ENCODE measurements at regions not wholly inside any gene's neighbourhood (a gene's known extent, or its start where the extent isn't known, plus 50 kb on each side); places are given as distances from the start of the nearest gene placed in this dataset.

DNA sequence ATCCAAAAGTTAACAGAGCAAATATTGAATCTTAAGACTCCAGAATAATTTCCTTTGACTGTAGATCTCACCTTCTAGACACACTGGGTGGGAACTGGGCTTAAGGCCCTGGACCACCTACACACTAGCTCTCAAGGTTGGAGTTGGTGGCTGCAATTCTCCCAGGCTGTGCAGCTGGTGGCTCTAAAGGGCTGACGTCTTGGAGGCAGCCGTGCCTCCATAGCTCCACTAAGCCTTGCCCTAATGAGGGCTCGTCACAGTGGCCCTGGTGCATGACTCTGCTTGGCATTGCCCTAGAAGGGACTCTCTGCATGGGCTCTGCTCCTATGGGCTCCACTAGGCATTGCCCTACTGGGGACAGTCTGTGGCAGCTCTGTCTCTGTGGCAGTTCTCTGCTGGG lies 1005.2 kb downstream of the CCSER2 start:
- no peaks in the 10 kb centered on the region for H3K23me2 ChIP-seq (ENCODE audit: insufficient read length, low read depth, low read length, poor library complexity, severe bottlenecking)
- H3K9me3 Mint-ChIP-seq = peaks cover 4 to 13% of the 10 kb centered on the region in 2 experiments; a peak in 3 of 5 replicates
- TF ChIP-seq, protein P1, sequence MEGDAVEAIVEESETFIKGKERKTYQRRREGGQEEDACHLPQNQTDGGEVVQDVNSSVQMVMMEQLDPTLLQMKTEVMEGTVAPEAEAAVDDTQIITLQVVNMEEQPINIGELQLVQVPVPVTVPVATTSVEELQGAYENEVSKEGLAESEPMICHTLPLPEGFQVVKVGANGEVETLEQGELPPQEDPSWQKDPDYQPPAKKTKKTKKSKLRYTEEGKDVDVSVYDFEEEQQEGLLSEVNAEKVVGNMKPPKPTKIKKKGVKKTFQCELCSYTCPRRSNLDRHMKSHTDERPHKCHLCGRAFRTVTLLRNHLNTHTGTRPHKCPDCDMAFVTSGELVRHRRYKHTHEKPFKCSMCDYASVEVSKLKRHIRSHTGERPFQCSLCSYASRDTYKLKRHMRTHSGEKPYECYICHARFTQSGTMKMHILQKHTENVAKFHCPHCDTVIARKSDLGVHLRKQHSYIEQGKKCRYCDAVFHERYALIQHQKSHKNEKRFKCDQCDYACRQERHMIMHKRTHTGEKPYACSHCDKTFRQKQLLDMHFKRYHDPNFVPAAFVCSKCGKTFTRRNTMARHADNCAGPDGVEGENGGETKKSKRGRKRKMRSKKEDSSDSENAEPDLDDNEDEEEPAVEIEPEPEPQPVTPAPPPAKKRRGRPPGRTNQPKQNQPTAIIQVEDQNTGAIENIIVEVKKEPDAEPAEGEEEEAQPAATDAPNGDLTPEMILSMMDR (conservative IDR thresholded peaks at IDR 0.05) = no peak

More for the DNA sequence above, 1005.2 kb downstream of the CCSER2 start:
- no peak overlapping the region for H3K56ac ChIP-seq (ENCODE audit: insufficient read length, low read depth, low read length)
- no peak for DNase-seq
- H3T11ph ChIP-seq (ENCODE audit: low read length) = no peak overlapping the region
- no peaks in the 10 kb centered on the region for H3K27me3 ChIP-seq (ENCODE audit: insufficient read depth, low read length)
- H3K36me3 Mint-ChIP-seq (ENCODE audit: insufficient read depth in 1 of 3, low read depth in 3 of 3) = no peaks in the 10 kb centered on the region; a peak in 3 of 7 replicates
- no peak overlapping the region for H3K9ac ChIP-seq (ENCODE audit: extremely low read depth, insufficient read length, low read length)
- H2BK5ac ChIP-seq (ENCODE audit: insufficient read length, low read length) = no peak overlapping the region
- H2AFZ ChIP-seq (ENCODE audit: low read length) = no peak overlapping the region
- no peak overlapping the region for H2BK120ac ChIP-seq (ENCODE audit: low read depth, low read length, poor library complexity, severe bottlenecking)
- no peaks in the 10 kb centered on the region for H3K79me2 ChIP-seq (ENCODE audit: insufficient read depth, low read length)
- no peaks in the 10 kb centered on the region for H3K79me1 ChIP-seq (ENCODE audit: insufficient read depth, low read depth, low read length, poor library complexity, severe bottlenecking)
- no peak overlapping the region for H3K23ac ChIP-seq (ENCODE audit: insufficient read length, low read depth, low read length)
- H3K9me3 ChIP-seq (ENCODE audit: control insufficient read depth, low read depth, low read length) = no peaks in the 10 kb centered on the region
- no peaks in the 10 kb centered on the region for H3K27me3 Mint-ChIP-seq (ENCODE audit: low read depth)
- H4K8ac ChIP-seq (replicated peaks; ENCODE audit: insufficient read length, low read depth, low read length) = no peak overlapping the region
- no CpG with 5 or more reads among the region's 3 CpGs for WGBS (ENCODE audit: extremely low coverage, insufficient read length, low lambda C conversion rate)
- no peak overlapping the region for H3K18ac ChIP-seq (ENCODE audit: insufficient read length, low read depth, low read length)
- H4K20me1 ChIP-seq (ENCODE audit: control insufficient read depth, insufficient read depth, insufficient read length) = no peaks in the 10 kb centered on the region
- no peak overlapping the region for H2BK15ac ChIP-seq (ENCODE audit: low read depth, low read length)
- H2BK20ac ChIP-seq (ENCODE audit: low read depth, low read length, poor library complexity, severe bottlenecking) = no peak overlapping the region
- peaks cover 9% of the 10 kb centered on the region in 2 experiments for H3K4me1 Mint-ChIP-seq
- no peaks in the 10 kb centered on the region for H3K4me1 ChIP-seq (ENCODE audit: insufficient read depth, low read length)
- no peak overlapping the region for H4K5ac ChIP-seq (ENCODE audit: insufficient read length, low read depth, low read length)
- no peak overlapping the region for H2BK12ac ChIP-seq (ENCODE audit: insufficient read length, low read depth, low read length)
- no peak overlapping the region for H3K14ac ChIP-seq (ENCODE audit: insufficient read depth, low read length)
- no peak overlapping the region for H3K4ac ChIP-seq (ENCODE audit: low read depth, low read length)
- H3K27ac ChIP-seq (ENCODE audit: insufficient read length, low read depth, low read length) = no peak overlapping the region
- no peak overlapping the region for H3K4me3 Mint-ChIP-seq
- no peak overlapping the region; a peak in 1 of 7 replicates for H3K27ac Mint-ChIP-seq
- H3K4me2 ChIP-seq (ENCODE audit: insufficient read depth, insufficient read length, low read length) = no peak overlapping the region
- no peak overlapping the region for H4K91ac ChIP-seq (ENCODE audit: insufficient read length, low read depth, low read length)
- no peak overlapping the region for H2AK5ac ChIP-seq (ENCODE audit: insufficient read length, low read length)

Measured in H9 (cell line).